MM.1S (cell line): ENCODE measurements at regions not wholly inside any gene's neighbourhood (a gene's known extent, or its start where the extent isn't known, plus 50 kb on each side); places are given as distances from the start of the nearest gene placed in this dataset.

ENCODE experiments used
- DNase-seq: peaks from one replicate; pipeline ENCODE4 v3.0.0-alpha.2; 2015
- H2AFZ ChIP-seq: fragments of 300-600 bp; sonication (generic); 2 replicates; pipeline ENCODE4 v1.6.0; 2016; ENCODE audit warnings: antibody characterized with exemption, low read length
- H3F3A ChIP-seq: fragments of 300-600 bp; sonication (generic); 2 replicates; pipeline ENCODE4 v1.6.1; 2016; ENCODE audit warnings: mild to moderate bottlenecking, antibody characterized with exemption, low read length, moderate library complexity, mixed read lengths; ENCODE audit not compliant: insufficient read depth
- H3K27ac ChIP-seq: fragments of 300-600 bp; sonication (generic); 2 replicates; pipeline ENCODE4 v1.5.1; 2016; ENCODE audit warnings: mild to moderate bottlenecking, low read length
- H3K27me3 ChIP-seq: fragments of 300-600 bp; sonication (generic); replicated peaks from 2 replicates; pipeline ENCODE4 v1.6.0; 2016; ENCODE audit warnings: low read length; ENCODE audit not compliant: insufficient read depth
- H3K36me3 ChIP-seq: fragments of 300-600 bp; sonication (generic); replicated peaks from 2 replicates; pipeline ENCODE4 v1.6.1; 2016; ENCODE audit warnings: mild to moderate bottlenecking, low read length, mixed read lengths; ENCODE audit not compliant: insufficient read depth
- H3K4me1 ChIP-seq: fragments of 300-600 bp; sonication (generic); 2 replicates; pipeline ENCODE4 v1.6.1; 2016; ENCODE audit warnings: low read length, mixed read lengths
- H3K4me2 ChIP-seq: fragments of 300-600 bp; sonication (generic); 2 replicates; pipeline ENCODE4 v1.6.0; 2016; ENCODE audit warnings: low read depth, low read length
- H3K4me3 ChIP-seq: fragments of 300-600 bp; sonication (generic); 2 replicates; pipeline ENCODE4 v1.5.1; 2016; ENCODE audit warnings: low read length, mixed read lengths
- H3K79me2 ChIP-seq: fragments of 300-600 bp; sonication (generic); 2 replicates; pipeline ENCODE4 v1.6.1; 2016; ENCODE audit warnings: mixed run types, low read length, mixed read lengths
- H3K9ac ChIP-seq: fragments of 300-600 bp; sonication (generic); 2 replicates; pipeline ENCODE4 v1.6.1; 2016; ENCODE audit warnings: low read length, mixed read lengths
- H3K9me2 ChIP-seq: fragments of 300-600 bp; sonication (generic); replicated peaks from 2 replicates; pipeline ENCODE4 v1.6.1; 2016; ENCODE audit warnings: mild to moderate bottlenecking, low read length, mixed read lengths; ENCODE audit not compliant: insufficient read depth
- H3K9me3 ChIP-seq: fragments of 300-600 bp; sonication (generic); replicated peaks from 2 replicates; pipeline ENCODE4 v1.6.1; 2016; ENCODE audit warnings: mild to moderate bottlenecking, low read length, mixed read lengths; ENCODE audit not compliant: insufficient read depth
- H4K20me1 ChIP-seq: fragments of 300-600 bp; sonication (generic); 2 replicates; pipeline ENCODE4 v1.6.1; 2016; ENCODE audit warnings: mild to moderate bottlenecking, low read length, moderate library complexity, mixed read lengths; ENCODE audit not compliant: insufficient read depth
- EZH2 ChIP-seq: fragments of 300-600 bp; sonication (generic); optimal IDR thresholded peaks from 2 replicates; pipeline ENCODE3; 2017; ENCODE audit warnings: low read depth, mild to moderate bottlenecking, antibody characterized with exemption, low read length, mixed read lengths
- EZH2phosphoT487 ChIP-seq: fragments of 300-600 bp; sonication (generic); IDR thresholded peaks from 2 replicates; pipeline ENCODE4 v1.6.1; 2018; ENCODE audit warnings: antibody characterized with exemption, low read length
- TF ChIP-seq, protein P1 (sequence below): fragments of 300-600 bp; sonication (generic); IDR thresholded peaks from 2 replicates; pipeline ENCODE4 v1.5.1; 2016; ENCODE audit warnings: antibody characterized with exemption, low read length, mixed read lengths

DNA sequence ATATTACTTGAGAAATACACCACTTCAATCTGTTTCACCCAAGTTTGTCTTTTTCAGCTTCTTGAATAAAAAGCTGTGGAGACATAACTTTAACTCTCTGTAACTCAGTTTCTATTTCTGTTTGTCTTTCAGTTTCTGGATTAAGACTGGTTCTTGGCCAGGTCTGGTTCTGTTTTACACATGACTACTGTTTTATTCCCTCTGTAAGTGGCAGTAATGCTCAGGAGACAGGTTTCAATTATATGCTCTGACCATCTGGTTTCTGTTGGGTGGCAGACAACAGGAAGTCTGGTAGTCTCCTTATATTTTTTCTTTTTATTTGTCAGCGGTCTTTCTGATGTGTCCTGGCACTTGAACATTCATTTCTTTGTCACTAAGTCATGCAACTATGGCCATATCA is 102.9 kb downstream of the RPS29 start:
- Histone ChIP-seq H3K27me3 (no peaks in the 10 kb centered on the region), H3K9ac (no peak overlapping the region; the same call in 1 of the 2 replicates), H3K9me3 (no peaks in the 10 kb centered on the region), H3K4me1 (peaks cover 32% of the 10 kb centered on the region), H3F3A (peaks cover 10% of the 10 kb centered on the region), H2AFZ (peak overlapping the region; percentile 27; the same call in 1 of the 2 replicates), H3K4me2 (peak overlapping the region; percentile 51), H4K20me1 (no peaks in the 10 kb centered on the region), H3K36me3 (no peaks in the 10 kb centered on the region), H3K27ac (peak overlapping the region; percentile 64; the same call in 1 of the 2 replicates), H3K79me2 (no peaks in the 10 kb centered on the region), H3K4me3 (0 out of 2 replicates have a peak overlapping the region, but pooled peaks have one; percentile 12), H3K9me2 (no peaks in the 10 kb centered on the region)
- DNase-seq: peak; percentile 45
- TF ChIP-seq, protein P1, sequence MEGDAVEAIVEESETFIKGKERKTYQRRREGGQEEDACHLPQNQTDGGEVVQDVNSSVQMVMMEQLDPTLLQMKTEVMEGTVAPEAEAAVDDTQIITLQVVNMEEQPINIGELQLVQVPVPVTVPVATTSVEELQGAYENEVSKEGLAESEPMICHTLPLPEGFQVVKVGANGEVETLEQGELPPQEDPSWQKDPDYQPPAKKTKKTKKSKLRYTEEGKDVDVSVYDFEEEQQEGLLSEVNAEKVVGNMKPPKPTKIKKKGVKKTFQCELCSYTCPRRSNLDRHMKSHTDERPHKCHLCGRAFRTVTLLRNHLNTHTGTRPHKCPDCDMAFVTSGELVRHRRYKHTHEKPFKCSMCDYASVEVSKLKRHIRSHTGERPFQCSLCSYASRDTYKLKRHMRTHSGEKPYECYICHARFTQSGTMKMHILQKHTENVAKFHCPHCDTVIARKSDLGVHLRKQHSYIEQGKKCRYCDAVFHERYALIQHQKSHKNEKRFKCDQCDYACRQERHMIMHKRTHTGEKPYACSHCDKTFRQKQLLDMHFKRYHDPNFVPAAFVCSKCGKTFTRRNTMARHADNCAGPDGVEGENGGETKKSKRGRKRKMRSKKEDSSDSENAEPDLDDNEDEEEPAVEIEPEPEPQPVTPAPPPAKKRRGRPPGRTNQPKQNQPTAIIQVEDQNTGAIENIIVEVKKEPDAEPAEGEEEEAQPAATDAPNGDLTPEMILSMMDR: no peak
- TF ChIP-seq EZH2phosphoT487 (no peak), EZH2 (no peak)

DNA sequence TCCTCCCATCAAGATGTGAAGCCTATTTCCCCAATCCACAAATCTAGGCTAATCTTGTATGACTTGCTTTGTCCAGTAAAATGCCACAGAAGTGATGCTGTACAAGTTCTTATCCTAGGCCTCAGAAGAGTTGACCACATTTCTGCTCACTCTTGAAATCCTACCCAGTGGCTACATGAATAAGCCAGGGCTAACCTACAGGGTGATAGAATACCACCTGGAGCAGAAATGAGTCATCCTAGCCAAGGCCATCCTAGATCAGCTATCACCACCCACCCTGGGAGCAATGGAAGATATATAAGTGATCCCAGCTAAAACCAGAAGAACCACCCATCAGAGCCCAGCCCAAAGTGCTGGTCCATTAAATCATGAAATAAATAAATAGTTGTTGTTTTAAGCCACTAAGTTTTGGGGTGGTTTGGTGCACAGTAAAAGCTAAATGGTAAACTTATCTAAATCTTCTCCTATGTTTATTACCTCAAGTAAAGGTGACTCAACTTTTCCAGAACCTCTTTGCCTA is 105.1 kb downstream of the RPS29 start:
- no peak overlapping the region for H3K9ac ChIP-seq
- H3K4me1 ChIP-seq: peaks cover 32% of the 10 kb centered on the region
- H2AFZ ChIP-seq: no peak overlapping the region
- H3K4me2 ChIP-seq: no peak overlapping the region
- H3K9me2 ChIP-seq: no peaks in the 10 kb centered on the region
- H3F3A ChIP-seq: peaks cover 10% of the 10 kb centered on the region
- no peak overlapping the region for H3K27ac ChIP-seq
- no peak overlapping the region for H3K4me3 ChIP-seq
- H4K20me1 ChIP-seq: no peaks in the 10 kb centered on the region
- H3K27me3 ChIP-seq: no peaks in the 10 kb centered on the region
- TF ChIP-seq EZH2phosphoT487 (no peak), EZH2 (no peak)
- TF ChIP-seq, protein P1: no peak
- H3K9me3 ChIP-seq: no peaks in the 10 kb centered on the region
- DNase-seq: no peak
- no peaks in the 10 kb centered on the region for H3K79me2 ChIP-seq
- no peaks in the 10 kb centered on the region for H3K36me3 ChIP-seq

DNA sequence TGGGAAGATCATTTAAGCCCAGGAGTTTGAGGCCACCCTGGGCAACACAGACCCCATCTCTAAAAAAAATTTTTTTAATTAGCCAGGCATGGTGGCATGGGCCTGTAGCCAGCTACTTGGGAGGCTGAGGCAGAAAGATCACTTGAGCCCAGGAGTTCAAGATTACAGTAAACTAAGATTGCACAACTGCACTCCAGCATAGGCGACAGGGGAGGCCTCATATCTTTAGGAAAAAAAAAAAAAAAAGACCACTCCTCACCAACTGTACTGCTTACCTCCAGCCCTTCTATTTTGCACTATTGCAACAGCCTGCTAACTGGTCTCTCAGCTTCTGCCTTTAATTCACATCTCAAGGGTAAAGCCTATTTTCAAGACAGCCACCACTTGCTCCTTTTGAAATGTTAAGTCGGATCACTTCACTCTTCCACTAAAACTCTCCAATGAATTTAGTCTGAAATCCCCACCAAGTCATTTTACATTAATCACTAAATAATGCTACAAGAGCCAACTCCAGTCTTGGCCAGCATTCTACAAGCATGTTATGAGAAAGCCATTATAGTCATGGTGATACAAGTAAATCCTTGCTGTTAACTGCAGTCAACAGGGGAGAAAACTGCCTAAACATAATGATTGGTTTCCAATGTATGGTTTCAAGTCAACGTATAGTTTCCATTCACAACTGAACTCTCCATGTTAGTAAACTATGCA is 106.0 kb downstream of the RPS29 start:
- TF ChIP-seq EZH2: no peak
- no peak for TF ChIP-seq EZH2phosphoT487
- TF ChIP-seq, protein P1: no peak
- no peaks in the 10 kb centered on the region for H3K9me3 ChIP-seq
- no peak for DNase-seq
- H3K9me2 ChIP-seq: no peaks in the 10 kb centered on the region
- H4K20me1 ChIP-seq: no peaks in the 10 kb centered on the region
- H3F3A ChIP-seq: peaks cover 10% of the 10 kb centered on the region
- no peak overlapping the region for H3K4me2 ChIP-seq
- no peak overlapping the region for H3K4me3 ChIP-seq
- H3K27me3 ChIP-seq: no peaks in the 10 kb centered on the region
- H3K27ac ChIP-seq: no peak overlapping the region
- peaks cover 27% of the 10 kb centered on the region for H3K4me1 ChIP-seq
- no peaks in the 10 kb centered on the region for H3K79me2 ChIP-seq
- no peak overlapping the region for H3K9ac ChIP-seq
- no peaks in the 10 kb centered on the region for H3K36me3 ChIP-seq
- H2AFZ ChIP-seq: no peak overlapping the region
